ENCODE measurements at regions not wholly inside any gene's neighbourhood (a gene's known extent, or its start where the extent isn't known, plus 50 kb on each side); places are given as distances from the start of the nearest gene placed in this dataset.

GRCh38 chr16:17024514-17024913, 446.2 kb downstream of the XYLT1 start:
- TF ChIP-seq CTCF (IDR thresholded peaks at IDR 0.05 in 4 of 5, conservative IDR thresholded peaks at IDR 0.05 in 1 of 5): no peak
- TF ChIP-seq POLR2A (IDR thresholded peaks at IDR 0.05): no peak

All from gastrocnemius medialis (tissue), 4 donors.